ENCODE measurements at regions not wholly inside any gene's neighbourhood (a gene's known extent, or its start where the extent isn't known, plus 50 kb on each side); places are given as distances from the start of the nearest gene placed in this dataset.

GRCh38 chr20:17883592-17884306, 84.8 kb downstream of the SNX5 start (continued):
- TF ChIP-seq PHB2 (IDR thresholded peaks at IDR 0.05; ENCODE audit: partially characterized antibody) = no peak
- peak; percentile 27; the same call in 1 of the 2 replicates for TF ChIP-seq STAG1 (CRISPR knock-in tag; IDR thresholded peaks at IDR 0.05)
- TF ChIP-seq ZMYM4 (CRISPR knock-in tag; IDR thresholded peaks at IDR 0.05) = no peak
- TF ChIP-seq ZNF569 (CRISPR knock-in tag; IDR thresholded peaks at IDR 0.05; ENCODE audit: borderline replicate concordance) = no peak
- TF ChIP-seq ZFP36 (IDR thresholded peaks at IDR 0.05; ENCODE audit: borderline replicate concordance, low read depth, low read length, partially characterized antibody) = no peak
- no peak for TF ChIP-seq RARG (CRISPR knock-in tag; IDR thresholded peaks at IDR 0.05; ENCODE audit: low read depth)
- 0 out of 2 replicates have a peak, but pooled peaks have one; percentile 34 for TF ChIP-seq HES4 (CRISPR knock-in tag; IDR thresholded peaks at IDR 0.05; ENCODE audit: borderline replicate concordance)
- peak; percentile 21; the same call in 1 of the 2 replicates for TF ChIP-seq SPEN (CRISPR knock-in tag; IDR thresholded peaks at IDR 0.05; ENCODE audit: low read depth)
- TF ChIP-seq ZNF574 (CRISPR knock-in tag; IDR thresholded peaks at IDR 0.05) = no peak
- TF ChIP-seq, protein P1, sequence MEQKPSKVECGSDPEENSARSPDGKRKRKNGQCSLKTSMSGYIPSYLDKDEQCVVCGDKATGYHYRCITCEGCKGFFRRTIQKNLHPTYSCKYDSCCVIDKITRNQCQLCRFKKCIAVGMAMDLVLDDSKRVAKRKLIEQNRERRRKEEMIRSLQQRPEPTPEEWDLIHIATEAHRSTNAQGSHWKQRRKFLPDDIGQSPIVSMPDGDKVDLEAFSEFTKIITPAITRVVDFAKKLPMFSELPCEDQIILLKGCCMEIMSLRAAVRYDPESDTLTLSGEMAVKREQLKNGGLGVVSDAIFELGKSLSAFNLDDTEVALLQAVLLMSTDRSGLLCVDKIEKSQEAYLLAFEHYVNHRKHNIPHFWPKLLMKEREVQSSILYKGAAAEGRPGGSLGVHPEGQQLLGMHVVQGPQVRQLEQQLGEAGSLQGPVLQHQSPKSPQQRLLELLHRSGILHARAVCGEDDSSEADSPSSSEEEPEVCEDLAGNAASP (CRISPR knock-in tag; IDR thresholded peaks at IDR 0.05; ENCODE audit: borderline replicate concordance) = no peak
- no peak for TF ChIP-seq KLF13 (CRISPR knock-in tag; IDR thresholded peaks at IDR 0.05)
- TF ChIP-seq ZNF607 (CRISPR knock-in tag; IDR thresholded peaks at IDR 0.05; ENCODE audit: borderline replicate concordance) = no peak
- TF ChIP-seq ZNF616 (CRISPR knock-in tag; IDR thresholded peaks at IDR 0.05; ENCODE audit: low read depth) = no peak
- TF ChIP-seq ZNF709 (CRISPR knock-in tag; IDR thresholded peaks at IDR 0.05) = 0 out of 2 replicates have a peak, but pooled peaks have one; percentile 37
- TF ChIP-seq, protein P2, sequence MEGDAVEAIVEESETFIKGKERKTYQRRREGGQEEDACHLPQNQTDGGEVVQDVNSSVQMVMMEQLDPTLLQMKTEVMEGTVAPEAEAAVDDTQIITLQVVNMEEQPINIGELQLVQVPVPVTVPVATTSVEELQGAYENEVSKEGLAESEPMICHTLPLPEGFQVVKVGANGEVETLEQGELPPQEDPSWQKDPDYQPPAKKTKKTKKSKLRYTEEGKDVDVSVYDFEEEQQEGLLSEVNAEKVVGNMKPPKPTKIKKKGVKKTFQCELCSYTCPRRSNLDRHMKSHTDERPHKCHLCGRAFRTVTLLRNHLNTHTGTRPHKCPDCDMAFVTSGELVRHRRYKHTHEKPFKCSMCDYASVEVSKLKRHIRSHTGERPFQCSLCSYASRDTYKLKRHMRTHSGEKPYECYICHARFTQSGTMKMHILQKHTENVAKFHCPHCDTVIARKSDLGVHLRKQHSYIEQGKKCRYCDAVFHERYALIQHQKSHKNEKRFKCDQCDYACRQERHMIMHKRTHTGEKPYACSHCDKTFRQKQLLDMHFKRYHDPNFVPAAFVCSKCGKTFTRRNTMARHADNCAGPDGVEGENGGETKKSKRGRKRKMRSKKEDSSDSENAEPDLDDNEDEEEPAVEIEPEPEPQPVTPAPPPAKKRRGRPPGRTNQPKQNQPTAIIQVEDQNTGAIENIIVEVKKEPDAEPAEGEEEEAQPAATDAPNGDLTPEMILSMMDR (CRISPR knock-in tag; IDR thresholded peaks at IDR 0.05) = peak; percentile 31; the same call in 1 of the 2 replicates
- no peak for TF ChIP-seq ARID5B (CRISPR knock-in tag; IDR thresholded peaks at IDR 0.05)
- no peak for TF ChIP-seq MED8 (CRISPR knock-in tag; IDR thresholded peaks at IDR 0.05; ENCODE audit: insufficient replicate concordance)
- no peak for TF ChIP-seq CAMTA2 (CRISPR knock-in tag; IDR thresholded peaks at IDR 0.05; ENCODE audit: borderline replicate concordance)
- no peak for TF ChIP-seq HIVEP1 (CRISPR knock-in tag; IDR thresholded peaks at IDR 0.05)
- TF ChIP-seq ZBTB42 (CRISPR knock-in tag; IDR thresholded peaks at IDR 0.05) = no peak

All from HepG2 (cell line).